Mammary epithelial cell (primary cell): ENCODE measurements at regions not wholly inside any gene's neighbourhood (a gene's known extent, or its start where the extent isn't known, plus 50 kb on each side); places are given as distances from the start of the nearest gene placed in this dataset.

Experiments used
- CTCF ChIP-seq, 2 donors: IDR thresholded peaks in 1 of 2; conservative IDR thresholded peaks in 1 of 2; 2 replicates each; pipeline ENCODE4 v1.5.1; 2011 to 2012; ENCODE audit warnings: inconsistent platforms in 2 of 2, low read length in 2 of 2, mild to moderate bottlenecking in 2 of 2, control low read depth in 1 of 2, low read depth in 1 of 2; ENCODE audit not compliant: insufficient read depth in 1 of 2; ENCODE audit errors: extremely low read depth in 1 of 2
- EZH2 ChIP-seq: IDR thresholded peaks from 2 replicates; pipeline ENCODE4 v1.6.1; 2012; ENCODE audit warnings: low read length, inconsistent platforms, borderline replicate concordance

DNA sequence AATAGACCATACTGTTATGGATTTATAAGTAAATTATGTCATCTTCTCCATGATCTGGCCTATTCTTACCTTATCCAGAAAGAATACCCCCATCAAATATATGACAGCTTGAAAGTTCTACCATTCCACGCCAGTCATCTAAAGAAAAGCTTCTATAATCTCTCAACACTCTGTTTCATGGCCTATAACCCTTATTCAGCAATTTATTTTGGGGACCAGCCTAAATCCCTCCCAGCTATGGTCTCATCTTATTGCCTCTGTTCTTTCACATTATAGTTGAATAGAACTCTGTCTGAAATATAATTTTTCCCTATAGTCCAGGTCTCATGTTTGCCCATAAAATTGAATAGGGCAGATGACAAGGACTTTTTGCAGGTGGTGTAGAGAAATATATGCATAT is 2387.6 kb upstream of the WWC1 start:
- TF ChIP-seq CTCF (conservative IDR thresholded peaks at IDR 0.05 in 1 of 2, IDR thresholded peaks at IDR 0.05 in 1 of 2; ENCODE audit: extremely low read depth in 1 of 2, insufficient read depth in 1 of 2, low read depth in 1 of 2, low read length in 2 of 2) (no peak), EZH2 (no peak)
